DND-41 (cell line): ENCODE measurements at regions not wholly inside any gene's neighbourhood (a gene's known extent, or its start where the extent isn't known, plus 50 kb on each side); places are given as distances from the start of the nearest gene placed in this dataset.

Experiments used
- ATAC-seq: fragments of 200-7000 bp; cut with Tn5 transposase; 3 replicates; pipeline ENCODE4 v1.9.1; 2021; ENCODE audit warnings: low read depth; ENCODE audit not compliant: insufficient read depth
- DNase-seq: peaks from one replicate; pipeline ENCODE4 v3.0.0-alpha.2; 2020
- H2AFZ ChIP-seq: 2 replicates; pipeline ENCODE4 v1.6.0; 2012; ENCODE audit warnings: low read depth, low read length
- H3K27ac ChIP-seq: 2 replicates; pipeline ENCODE4 v1.5.1; 2012; ENCODE audit warnings: low read length, inconsistent platforms
- H3K27me3 ChIP-seq: fragments of 200-600 bp; sonication (generic); 2 replicates; pipeline ENCODE4 v1.6.0; 2012; ENCODE audit warnings: low read length, mild to moderate bottlenecking, inconsistent platforms; ENCODE audit not compliant: insufficient read depth, poor library complexity
- H3K36me3 ChIP-seq: 2 replicates; pipeline ENCODE4 v1.5.1; 2012; ENCODE audit warnings: low read length, inconsistent platforms; ENCODE audit not compliant: insufficient read depth
- H3K4me1 ChIP-seq: 2 replicates; pipeline ENCODE4 v1.5.1; 2012; ENCODE audit warnings: mild to moderate bottlenecking, low read length; ENCODE audit not compliant: insufficient read depth
- H3K4me2 ChIP-seq: 2 replicates; pipeline ENCODE4 v1.6.0; 2012; ENCODE audit warnings: mild to moderate bottlenecking, moderate library complexity, low read length, inconsistent platforms; ENCODE audit not compliant: insufficient read depth
- H3K4me3 ChIP-seq, 2 experiments: fragments of 200-600 bp in 1 of 2; shearing (Covaris generic) in 1 of 2; 2 replicates each; pipeline ENCODE4 v1.5.1; 2012 to 2016; ENCODE audit warnings: inconsistent platforms in 2 of 2, low read length in 2 of 2, mild to moderate bottlenecking in 2 of 2, low read depth in 1 of 2, moderate library complexity in 1 of 2
- H3K79me2 ChIP-seq: 2 replicates; pipeline ENCODE4 v1.6.0; 2012; ENCODE audit warnings: low read length, inconsistent platforms; ENCODE audit not compliant: insufficient read depth
- H3K9ac ChIP-seq: 2 replicates; pipeline ENCODE4 v1.6.0; 2012; ENCODE audit warnings: low read depth, mild to moderate bottlenecking, inconsistent platforms, low read length, moderate library complexity
- H3K9me3 ChIP-seq: 2 replicates; pipeline ENCODE4 v1.5.1; 2012; ENCODE audit warnings: low read length, moderate library complexity, mild to moderate bottlenecking, inconsistent platforms; ENCODE audit not compliant: insufficient read depth, severe bottlenecking
- H4K20me1 ChIP-seq: 2 replicates; pipeline ENCODE4 v1.6.0; 2012; ENCODE audit warnings: low read length; ENCODE audit not compliant: insufficient read depth
- CTCF ChIP-seq: IDR thresholded peaks from 2 replicates; pipeline ENCODE4 v1.5.1; 2012; ENCODE audit warnings: borderline replicate concordance, low read length, moderate library complexity, mild to moderate bottlenecking; ENCODE audit not compliant: poor library complexity, severe bottlenecking; ENCODE audit errors: extremely low read depth
- EZH2 ChIP-seq: IDR thresholded peaks from 3 replicates; pipeline ENCODE4 v1.6.1; 2012; ENCODE audit warnings: borderline replicate concordance, low read depth, mild to moderate bottlenecking, moderate library complexity, low read length, inconsistent platforms; ENCODE audit not compliant: severe bottlenecking

DNA sequence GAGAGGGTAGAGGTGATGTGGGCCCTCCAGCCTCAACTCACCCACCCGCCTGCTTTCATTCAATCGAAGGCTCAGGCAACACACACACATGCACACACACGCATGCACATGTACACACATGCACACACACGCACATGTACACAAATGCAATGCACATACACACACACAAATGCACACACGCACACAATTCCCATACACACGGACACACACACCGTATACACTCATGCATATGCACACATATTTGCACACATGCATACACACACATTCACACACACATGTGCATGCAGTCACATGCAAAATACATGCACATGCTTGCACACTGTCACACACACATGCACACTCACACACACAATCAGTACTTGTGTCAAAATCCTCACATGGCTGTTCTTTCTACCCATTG lies 55.9 kb upstream of the SPACA7 start:
- no peak overlapping the region for H3K4me3 ChIP-seq

GRCh38 chr13:112322557-112322956 lies 53.6 kb upstream of the SPACA7 start:
- H2AFZ ChIP-seq = no peak overlapping the region
- no peak overlapping the region for H3K4me2 ChIP-seq
- no peak for TF ChIP-seq EZH2
- TF ChIP-seq CTCF = no peak
- no peaks in the 10 kb centered on the region for H3K36me3 ChIP-seq
- no peak overlapping the region for H3K27ac ChIP-seq
- 0 out of 2 replicates have a peak, but pooled peaks cover 2% of the 10 kb centered on the region for H4K20me1 ChIP-seq
- no peak overlapping the region for H3K4me3 ChIP-seq
- no peak overlapping the region for H3K9ac ChIP-seq
- peaks cover 6% of the 10 kb centered on the region for H3K27me3 ChIP-seq
- no peaks in the 10 kb centered on the region for H3K79me2 ChIP-seq
- ATAC-seq (no peak), DNase-seq (no peak)
- no peaks in the 10 kb centered on the region for H3K9me3 ChIP-seq
- no peaks in the 10 kb centered on the region for H3K4me1 ChIP-seq

More for the DNA sequence above, 55.9 kb upstream of the SPACA7 start:
- DNase-seq = no peak
- Histone ChIP-seq H3K9me3 (no peaks in the 10 kb centered on the region), H3K4me2 (no peak overlapping the region), H3K36me3 (no peaks in the 10 kb centered on the region), H3K9ac (no peak overlapping the region), H2AFZ (no peak overlapping the region), H3K4me1 (no peaks in the 10 kb centered on the region), H3K27ac (no peak overlapping the region), H3K27me3 (peaks cover 2% of the 10 kb centered on the region), H3K79me2 (no peaks in the 10 kb centered on the region), H4K20me1 (0 out of 2 replicates have a peak, but pooled peaks cover 2% of the 10 kb centered on the region)
- ATAC-seq = no peak
- TF ChIP-seq CTCF = no peak
- TF ChIP-seq EZH2 = no peak

DNA sequence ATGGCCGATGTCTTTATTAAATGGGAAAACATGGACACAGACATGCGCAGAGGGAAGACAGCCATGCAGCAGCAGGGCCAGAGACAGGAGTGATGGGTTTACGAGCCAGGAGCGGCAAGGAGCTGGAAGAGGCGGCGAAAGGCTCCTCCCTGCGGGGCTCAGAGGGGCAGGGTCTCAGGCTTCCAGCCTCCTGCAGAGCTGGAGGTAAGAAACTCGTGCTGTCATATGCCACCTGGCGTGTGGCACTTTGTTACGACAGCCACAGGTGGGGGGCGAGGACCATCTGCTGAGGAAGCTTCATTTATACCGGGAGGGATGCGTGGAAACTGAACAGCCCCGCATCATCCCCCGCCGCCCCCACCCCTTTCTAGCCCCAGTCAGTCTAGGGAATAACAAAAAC lies 52.0 kb upstream of the SPACA7 start:
- H3K4me3 ChIP-seq = no peak overlapping the region
- 0 out of 2 replicates have a peak, but pooled peaks cover 2% of the 10 kb centered on the region for H4K20me1 ChIP-seq

More for the DNA sequence above, 52.0 kb upstream of the SPACA7 start:
- no peaks in the 10 kb centered on the region for H3K9me3 ChIP-seq
- no peak overlapping the region for H2AFZ ChIP-seq
- H3K27ac ChIP-seq = no peak overlapping the region
- H3K4me1 ChIP-seq = no peaks in the 10 kb centered on the region
- no peak for ATAC-seq
- no peaks in the 10 kb centered on the region for H3K79me2 ChIP-seq
- H3K4me2 ChIP-seq = no peak overlapping the region
- no peak overlapping the region for H3K9ac ChIP-seq
- peaks cover 6% of the 10 kb centered on the region for H3K27me3 ChIP-seq
- H3K36me3 ChIP-seq = no peaks in the 10 kb centered on the region
- no peak for DNase-seq
- no peak for TF ChIP-seq EZH2
- TF ChIP-seq CTCF = no peak
